ENCODE measurements at regions not wholly inside any gene's neighbourhood (a gene's known extent, or its start where the extent isn't known, plus 50 kb on each side); places are given as distances from the start of the nearest gene placed in this dataset.

GRCh38 chr6:4378319-4378996 lies 243.1 kb upstream of the ECI2 start:
- TF ChIP-seq POLR2A (IDR thresholded peaks at IDR 0.05; ENCODE audit: low read depth, low read length) (no peak), TAF1 (IDR thresholded peaks at IDR 0.05; ENCODE audit: low read depth, low read length) (no peak), POLR2AphosphoS5 (IDR thresholded peaks at IDR 0.05; ENCODE audit: low read depth, low read length) (no peak)

All from GM12891 (cell line).